GM18502 (cell line): ENCODE measurements at regions not wholly inside any gene's neighbourhood (a gene's known extent, or its start where the extent isn't known, plus 50 kb on each side); places are given as distances from the start of the nearest gene placed in this dataset.
"Not testable (repeated sequence)": the region's sequence is repeated elsewhere in the genome, so short reads cannot be mapped to it uniquely, and the experiment has no call there.

ENCODE experiments used
- ATAC-seq: cut with Tn5 transposase; IDR thresholded peaks from one replicate; pipeline ENCODE4 v1.9.1; 2021; ENCODE audit warnings: mild to moderate bottlenecking; ENCODE audit not compliant: unreplicated experiment, poor library complexity

DNA sequence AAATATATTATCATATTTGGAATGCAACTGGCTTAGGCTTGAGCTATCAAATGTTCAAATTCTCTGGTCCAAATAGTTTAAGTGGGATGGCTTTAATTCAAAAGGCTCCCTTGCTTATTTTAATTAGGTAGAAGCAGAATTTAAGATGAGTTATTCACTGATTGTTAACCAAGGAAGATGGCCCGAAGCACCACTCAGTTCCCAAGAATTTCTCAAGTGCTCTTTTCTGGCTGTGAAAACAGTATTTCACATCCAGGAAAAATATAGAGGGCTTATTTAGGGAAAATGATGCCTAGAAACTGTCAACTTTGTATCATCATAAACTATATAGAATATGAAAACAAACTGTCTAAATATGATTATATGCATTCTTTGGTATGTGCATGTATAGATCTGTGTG is 246.5 kb upstream of the SFRP2 start:
- no peak for ATAC-seq

DNA sequence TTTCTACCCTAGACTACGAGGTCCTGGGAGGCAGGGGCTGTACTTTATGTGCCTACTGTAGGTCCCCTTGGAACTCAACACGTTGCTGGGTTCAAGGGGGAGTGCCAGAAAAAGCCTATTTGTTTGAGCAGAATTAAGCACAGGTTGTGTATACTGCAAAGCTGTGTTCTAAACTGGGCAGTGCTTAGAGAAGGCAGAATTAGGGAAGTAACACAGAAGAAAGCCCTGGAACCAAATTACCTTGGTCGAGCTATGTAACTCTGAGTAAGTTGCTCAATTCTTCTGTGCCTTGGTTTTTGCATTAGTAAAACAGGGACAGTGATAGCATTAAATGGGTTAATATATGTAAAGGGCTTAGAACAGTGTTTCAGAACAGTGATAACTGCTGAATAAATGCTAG is 245.0 kb upstream of the SFRP2 start:
- ATAC-seq, result no peak

DNA sequence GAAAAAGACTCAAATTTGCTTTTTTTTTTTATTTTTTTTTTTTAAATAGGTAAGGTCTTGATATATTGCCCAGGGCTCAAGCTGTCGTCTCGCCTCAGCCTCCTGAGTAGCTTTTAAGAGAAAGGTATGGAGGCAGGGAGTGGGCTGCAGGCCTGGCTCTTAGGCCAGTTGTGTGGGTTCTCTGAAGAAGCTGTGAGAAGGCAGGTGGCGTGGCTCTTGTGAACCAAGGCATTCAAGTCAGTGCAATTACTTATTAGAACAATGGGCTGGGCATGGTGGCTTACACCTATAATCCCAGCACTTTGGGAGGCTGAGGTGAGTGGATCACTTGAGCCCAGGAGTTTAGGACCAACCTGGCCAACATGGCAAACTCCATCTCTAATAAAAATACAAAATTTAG is 244.0 kb upstream of the SFRP2 start:
- ATAC-seq, result no peak

DNA sequence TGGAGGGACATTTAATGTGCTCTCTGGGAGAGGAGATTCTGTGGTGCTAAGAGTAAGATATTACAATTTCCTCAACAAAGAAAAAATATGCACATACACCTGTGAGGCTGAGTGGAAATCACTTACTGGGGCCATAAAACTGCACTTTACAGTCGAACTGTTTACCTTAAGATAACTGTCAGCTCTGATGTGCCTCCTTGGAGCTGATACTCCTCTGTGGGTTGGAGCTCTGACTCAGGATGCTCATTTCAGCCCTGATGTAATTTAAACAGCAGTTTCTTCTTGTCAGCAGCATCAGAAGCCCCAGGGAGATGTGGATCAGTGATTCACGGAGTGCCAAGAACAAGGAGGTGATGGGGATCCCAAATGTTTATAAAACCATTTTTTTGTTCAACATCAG is 241.9 kb upstream of the SFRP2 start:
- ATAC-seq, result no peak

DNA sequence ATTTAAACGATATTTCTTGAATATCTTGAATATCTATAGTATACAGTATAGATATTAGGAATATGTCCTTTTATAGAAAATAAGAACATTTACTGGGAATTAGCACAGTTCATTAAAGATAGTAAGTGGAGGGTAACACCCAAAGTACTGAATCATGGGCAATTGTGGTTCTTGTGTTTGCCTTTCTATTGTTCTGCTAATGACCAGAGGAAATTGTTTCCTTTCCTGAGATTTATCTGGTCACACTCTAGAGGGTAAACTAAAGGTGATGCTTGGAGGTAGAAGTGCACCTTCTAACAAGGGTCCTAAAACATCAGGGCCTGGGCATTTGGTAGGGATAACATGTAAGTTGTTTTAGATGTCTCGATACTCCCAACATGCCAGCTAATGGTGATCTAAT is 241.3 kb upstream of the SFRP2 start:
- ATAC-seq, result no peak

DNA sequence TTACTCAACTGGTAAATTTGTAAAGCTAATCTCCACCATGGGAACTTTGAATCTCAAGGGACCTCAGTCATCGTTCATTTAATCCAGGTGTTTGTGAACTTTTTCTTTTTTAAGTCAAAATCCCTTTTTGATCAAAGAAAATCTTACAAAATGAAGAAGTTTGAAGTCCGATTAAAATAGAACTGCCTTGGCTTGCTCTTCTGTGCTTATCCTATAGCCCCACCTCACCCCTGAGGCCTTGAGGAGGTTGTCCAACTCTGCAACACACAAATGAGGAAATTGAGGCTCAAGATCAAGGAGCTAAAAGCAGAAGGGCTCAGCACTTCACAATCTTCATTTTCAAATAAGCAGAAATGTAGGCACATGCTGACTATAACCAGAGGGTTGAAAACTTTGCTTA is 240.3 kb upstream of the SFRP2 start:
- no peak for ATAC-seq

DNA sequence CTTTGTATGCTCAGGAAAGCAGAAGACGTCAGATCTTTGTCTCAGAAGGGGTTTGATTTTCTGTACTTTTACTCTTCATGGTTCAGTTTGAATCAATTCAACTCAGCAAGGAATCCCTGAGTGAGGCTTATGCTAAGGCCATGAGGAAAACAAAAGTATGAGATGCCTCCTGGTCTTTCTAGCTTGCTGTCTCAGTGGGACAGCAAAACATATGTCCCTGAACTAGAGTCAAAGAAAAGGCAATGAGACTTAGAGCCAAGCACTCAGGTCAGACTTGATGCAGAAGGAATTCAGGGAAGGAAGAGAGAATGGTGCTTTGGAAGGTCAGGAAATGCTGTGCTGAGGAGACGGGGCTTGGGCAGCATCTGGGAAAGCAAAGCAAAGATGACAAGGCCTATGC is 236.2 kb upstream of the SFRP2 start:
- no peak for ATAC-seq

DNA sequence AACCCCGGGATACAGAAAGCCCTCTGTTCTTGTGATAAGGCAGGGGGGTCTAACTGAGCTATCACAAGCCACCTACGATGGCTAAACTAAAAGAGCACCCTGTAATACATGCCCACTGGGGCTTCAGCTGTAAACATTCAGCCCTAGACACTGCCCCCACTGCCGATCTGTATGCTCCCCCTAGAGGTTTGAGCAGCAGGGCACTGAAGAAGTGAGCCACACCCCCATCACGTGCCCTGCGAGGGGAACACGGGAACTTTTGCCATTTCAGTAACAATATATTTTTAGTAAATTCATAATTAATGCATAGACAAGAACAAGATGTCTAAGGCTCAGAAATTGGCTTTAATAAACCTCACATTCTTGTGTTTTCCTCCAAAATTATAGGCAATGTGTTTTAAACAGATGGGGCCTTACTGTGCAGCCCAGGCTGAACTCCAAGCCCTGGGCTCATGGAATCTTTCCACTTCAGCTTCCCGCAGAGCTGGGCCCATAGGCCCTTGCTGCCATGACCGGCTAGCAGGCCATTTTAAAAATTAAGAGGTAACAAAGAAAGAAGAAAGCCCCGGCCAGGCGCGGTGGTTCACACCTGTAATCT is 235.3 kb upstream of the SFRP2 start:
- no peak for ATAC-seq

DNA sequence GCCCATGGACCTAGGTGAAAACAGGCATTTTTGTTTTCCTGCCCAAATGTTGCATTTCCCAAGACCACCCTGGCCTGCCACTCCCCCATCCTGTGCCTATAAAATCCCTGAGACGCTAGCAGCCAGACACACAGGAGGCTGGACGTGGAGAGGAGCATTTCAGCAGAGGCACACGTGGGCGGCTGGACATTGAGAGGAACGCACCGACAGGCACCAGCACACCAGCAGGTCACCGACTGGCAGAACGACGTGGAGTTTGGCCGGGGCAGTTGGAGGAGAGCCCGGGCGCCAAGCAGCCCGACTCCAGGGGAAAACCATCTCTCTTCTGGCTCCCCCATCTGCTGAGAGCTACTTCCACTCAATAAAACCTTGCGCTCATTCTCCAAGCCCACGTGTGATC is 234.8 kb upstream of the SFRP2 start:
- not testable (repeated sequence) for ATAC-seq

DNA sequence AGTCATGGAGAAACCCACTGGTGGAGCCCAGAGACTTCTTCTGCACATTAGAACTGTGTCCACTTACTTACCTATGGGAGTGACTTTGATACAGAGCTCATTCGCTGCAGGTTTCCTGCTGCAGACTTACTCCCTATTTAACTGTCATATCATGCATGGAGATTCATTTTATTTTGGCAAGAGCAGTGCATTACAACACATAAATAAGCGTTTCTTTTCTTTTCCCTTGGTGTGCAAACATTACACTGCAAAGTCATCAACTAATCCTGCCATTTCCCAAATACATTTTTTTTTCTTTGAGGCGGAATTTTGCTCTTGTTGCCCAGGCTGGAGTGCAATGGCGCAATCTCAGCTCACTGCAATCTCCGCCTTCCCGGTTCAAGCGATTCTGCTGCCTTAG is 230.9 kb upstream of the SFRP2 start:
- no peak for ATAC-seq

DNA sequence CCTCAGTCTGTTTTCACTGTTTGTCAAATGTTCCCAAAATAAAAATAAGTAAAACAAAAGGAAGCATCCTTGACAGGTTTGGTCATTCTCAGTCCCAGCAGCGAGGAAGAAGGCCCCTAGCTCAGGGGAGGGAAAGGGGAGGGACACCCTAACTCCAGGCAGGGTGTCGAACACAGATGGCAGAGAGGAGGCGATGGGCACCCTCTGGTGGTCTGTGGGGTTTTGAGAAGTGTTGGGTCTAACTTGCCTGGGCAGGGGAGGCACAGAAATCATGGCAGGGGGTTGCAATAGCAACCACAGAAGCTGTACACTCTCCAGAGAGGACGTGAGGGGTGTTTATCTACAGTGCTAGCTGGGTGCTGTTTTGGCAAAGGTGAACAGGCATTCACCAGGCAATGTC is 229.8 kb upstream of the SFRP2 start:
- ATAC-seq, result no peak

DNA sequence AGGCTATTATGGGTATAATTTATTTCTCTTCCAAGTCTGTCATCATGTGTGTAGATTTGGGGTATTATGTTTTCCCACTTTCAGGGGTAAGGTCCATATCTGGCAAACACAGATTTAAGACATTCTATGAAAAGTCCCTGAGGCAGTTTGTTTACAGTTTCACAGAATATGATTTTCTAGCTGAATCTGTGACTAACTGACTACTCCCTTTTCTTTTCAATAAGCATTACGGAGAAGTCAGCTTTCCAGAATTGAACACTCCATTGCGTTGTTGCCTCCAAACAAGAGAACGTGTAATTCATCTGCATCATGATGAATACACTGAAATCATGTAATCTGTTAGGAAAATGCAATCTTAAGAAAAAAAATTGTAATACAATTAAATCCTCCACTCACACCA is 226.7 kb upstream of the SFRP2 start:
- no peak for ATAC-seq

DNA sequence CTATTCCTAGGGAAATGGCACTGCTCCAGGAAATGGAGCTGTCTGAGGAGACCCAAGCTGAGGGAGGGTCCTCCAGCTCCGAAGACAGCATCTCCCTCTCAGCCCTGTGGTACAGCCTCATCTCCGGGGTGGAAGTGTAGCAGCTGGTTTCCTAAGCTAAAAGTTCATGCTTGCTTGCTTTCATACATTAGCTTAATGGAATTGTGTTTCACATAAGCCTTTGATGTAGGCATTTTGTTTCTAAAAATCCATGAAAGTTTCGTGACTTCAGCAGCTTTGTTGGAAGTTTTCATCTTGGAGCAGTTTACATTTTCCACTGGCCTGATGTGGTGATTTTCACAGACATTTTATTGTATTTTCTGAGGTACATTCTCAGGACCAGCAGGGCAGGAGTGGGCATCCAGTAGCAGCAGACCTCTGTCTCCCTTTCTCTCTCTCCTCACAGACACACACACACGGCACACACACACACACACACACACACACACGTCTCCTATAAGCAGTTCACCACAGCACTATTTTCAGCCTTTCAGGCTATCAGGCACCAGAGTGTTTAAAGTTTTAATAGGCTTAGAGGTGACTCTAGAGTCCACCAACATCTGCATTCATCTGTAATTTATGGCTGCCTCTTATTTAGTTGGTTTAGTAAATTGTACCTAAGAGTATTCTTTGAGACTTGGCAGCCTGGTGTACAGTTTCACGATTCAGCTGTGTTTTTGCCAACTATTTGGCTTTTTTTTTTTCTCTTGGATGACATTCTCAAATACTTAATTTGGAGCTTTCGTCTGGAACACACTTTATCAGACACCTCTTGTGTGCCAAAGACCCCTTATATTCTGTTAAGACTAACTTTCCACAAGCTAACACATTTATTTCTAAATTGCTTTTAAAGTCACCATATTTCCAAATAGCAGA is 225.8 kb upstream of the SFRP2 start:
- ATAC-seq, result no peak

DNA sequence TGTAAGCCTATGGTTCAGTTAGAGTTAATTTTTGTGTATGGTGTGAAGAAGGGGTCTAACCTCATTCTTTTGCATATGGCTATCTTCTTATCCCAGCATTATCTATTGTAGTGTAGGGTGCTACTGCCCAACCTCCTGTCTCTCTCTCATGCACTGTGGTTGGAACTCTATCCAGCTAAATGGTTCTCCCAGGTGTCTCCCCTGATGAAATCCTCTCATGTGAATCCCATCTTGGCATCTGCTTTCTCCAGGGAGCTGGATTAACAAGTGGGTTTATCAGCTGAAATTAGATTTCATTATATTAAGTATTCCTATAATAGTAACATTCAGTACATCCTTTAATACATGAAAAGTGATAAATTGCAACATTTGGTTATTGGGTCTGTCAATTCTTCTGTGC is 224.7 kb upstream of the SFRP2 start:
- ATAC-seq, result no peak

DNA sequence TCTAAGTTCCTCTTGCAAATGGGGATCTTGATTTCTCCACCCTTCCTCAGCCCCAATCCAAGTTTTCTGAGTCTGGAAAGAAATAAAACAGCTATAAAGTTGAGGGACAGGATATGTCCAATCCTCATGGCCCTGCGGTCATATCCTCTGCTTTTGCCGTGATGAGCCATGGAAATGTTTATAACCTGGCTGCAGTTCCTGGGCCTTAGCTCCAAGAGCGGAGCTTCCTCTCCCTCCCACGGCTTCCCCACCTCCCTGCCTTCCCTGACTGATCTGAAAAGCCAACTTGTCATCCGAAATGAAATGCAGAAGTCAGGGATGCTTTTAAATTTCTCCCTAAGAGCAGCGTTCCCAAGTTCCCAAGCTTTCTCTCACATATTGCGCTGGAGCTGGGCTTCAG is 221.5 kb upstream of the SFRP2 start:
- no peak for ATAC-seq

DNA sequence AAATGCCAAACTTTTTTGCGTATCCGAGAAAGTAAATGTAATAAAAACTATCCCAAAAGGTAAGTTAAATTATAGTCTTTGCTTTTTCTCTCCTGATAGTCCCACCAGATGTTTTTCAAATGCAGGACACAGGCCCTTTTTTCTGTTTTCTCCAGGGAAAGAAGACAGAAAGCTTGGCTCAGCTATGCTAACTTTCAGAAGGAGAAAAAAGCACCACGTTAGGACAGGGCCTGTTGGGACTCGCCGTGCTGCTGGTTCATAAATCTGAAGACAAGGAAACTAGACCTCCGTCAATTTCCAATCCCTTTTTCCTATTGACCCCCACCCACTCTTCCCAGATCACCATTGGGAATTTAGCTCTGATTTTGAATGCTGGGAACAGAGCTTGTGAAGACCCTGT is 220.9 kb upstream of the SFRP2 start:
- no peak for ATAC-seq

DNA sequence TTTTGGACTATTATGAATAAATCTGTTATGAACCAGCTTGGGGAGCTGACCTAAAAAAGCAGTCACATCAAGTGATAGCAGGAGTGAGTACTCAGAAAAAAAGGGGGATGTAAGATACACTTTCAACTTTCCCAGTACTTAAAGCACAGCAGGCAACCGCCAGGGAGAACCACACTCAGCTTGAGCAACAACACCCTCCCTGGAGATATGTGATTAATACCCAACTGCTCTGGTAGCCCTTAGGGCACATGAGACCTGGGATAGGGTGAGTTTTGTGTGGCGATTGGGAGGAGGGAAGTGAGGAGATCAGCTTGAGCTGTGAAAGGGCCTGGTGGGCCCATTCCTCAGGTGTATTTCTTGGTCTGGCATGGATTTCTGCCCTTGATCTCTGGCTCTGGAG is 220.3 kb upstream of the SFRP2 start:
- no peak for ATAC-seq

DNA sequence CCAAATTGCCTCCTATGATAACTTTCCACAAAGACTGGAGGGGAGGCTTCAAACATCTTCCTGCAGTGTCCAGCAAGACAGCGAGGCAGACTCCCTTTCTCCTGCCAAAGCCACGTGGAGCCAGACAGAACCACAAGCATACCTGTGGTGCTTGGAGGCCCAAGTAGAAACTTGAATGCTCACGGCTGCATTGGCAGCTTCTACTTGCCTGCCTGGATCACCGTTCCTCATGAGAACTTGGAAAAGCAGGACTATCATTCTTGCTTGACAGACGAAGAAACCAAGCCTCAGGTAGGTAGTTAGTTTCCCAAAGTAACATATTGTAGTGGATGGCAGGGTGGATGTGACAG is 216.3 kb upstream of the SFRP2 start:
- no peak for ATAC-seq

DNA sequence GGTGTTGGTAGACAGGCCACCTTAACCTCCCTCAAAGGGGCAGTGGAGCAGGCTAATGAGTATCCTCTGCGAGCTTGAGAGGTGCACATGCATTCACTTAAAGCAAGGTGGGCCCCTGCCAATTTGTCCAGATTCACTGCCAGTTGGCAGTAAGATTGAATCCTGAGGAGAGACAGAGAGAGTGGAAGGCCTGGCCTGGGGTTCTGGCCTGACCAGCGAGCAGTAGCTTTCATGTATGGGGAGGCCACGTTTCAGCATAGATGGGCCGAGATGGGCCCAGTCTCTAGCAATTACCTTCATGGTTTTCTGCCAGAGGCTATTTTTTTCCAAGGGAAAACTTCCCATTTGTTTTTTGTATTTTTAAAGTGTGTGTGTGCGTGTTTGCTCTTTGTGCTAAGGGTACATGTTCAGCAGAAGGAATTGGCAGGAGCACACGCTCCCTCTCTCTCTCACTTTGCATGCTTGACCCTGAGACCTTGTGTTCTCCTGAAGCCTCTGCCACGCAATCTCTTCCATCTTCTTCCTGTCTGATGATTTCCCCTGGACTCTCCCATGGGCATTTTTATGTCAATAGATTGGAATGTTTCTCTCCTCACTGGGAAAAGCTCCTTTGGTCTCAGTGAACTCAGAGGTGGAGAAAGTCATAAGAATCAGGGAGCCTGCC is 215.8 kb upstream of the SFRP2 start:
- no peak for ATAC-seq

DNA sequence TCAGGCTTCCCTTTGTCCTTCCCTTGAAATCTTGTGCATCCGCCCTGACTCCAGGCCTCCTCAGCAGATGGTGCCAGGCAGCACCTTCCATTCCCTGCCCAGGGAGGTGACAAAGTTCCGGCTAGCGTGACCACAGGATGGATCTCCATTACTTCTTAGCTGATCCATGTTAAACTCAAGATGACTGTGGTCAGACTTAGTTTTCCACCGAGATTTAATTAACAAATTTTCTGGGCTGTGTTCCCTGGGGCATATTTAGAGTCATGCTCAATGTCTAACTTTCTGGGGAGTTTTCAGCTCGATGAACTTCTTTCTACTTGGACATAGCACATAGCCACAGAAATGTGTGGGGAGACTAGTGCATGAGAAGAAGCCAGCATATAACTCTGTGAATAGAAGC is 215.1 kb upstream of the SFRP2 start:
- ATAC-seq, result no peak

DNA sequence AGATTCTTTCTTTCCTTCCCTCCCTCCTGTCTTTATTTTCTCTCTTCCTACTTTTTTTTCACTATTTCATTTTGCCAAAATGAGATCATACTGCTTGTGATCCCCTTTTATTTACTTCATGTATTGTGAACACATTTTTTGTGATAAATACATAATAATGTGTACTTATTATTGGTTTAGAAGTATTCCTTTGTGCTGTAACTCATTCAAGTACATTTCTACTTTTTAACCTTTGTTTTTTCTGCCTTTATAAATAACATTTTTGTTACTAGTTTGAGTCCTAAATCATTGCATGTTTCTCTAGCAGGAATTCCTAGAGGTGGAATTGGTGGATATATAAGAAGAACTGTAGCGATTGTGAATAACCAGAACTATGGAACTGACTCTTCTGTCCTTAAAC is 214.5 kb upstream of the SFRP2 start:
- ATAC-seq, result no peak

DNA sequence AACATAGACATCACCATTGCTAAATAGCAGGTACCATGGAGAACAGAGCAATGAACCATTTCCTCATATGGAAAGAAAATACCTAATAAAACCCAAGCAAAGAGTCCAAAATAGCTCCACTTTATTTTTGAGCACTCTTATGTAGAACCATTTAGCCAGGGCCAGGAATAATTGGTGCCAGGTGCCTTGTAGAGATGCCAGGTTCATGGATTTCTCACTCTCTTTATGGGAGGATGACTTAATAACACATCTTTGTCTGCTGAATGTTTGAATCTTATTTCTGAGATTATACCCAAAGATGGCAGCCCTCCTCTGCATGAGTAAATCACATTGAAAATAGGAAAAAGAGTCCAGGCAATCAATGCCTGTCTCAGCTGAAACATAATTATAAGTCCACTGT is 212.3 kb upstream of the SFRP2 start:
- no peak for ATAC-seq
